Right kidney (tissue), 1 donor: ENCODE measurements at regions not wholly inside any gene's neighbourhood (a gene's known extent, or its start where the extent isn't known, plus 50 kb on each side); places are given as distances from the start of the nearest gene placed in this dataset.
A peak's percentile ranks its signal among the peaks of the same experiment; 100 is the strongest.
"Not testable (repeated sequence)": the region's sequence is repeated elsewhere in the genome, so short reads cannot be mapped to it uniquely, and the experiment has no call there.

Experiments
- DNase-seq: peaks from one replicate; pipeline ENCODE4 v3.0.0-alpha.2; 2016

DNA sequence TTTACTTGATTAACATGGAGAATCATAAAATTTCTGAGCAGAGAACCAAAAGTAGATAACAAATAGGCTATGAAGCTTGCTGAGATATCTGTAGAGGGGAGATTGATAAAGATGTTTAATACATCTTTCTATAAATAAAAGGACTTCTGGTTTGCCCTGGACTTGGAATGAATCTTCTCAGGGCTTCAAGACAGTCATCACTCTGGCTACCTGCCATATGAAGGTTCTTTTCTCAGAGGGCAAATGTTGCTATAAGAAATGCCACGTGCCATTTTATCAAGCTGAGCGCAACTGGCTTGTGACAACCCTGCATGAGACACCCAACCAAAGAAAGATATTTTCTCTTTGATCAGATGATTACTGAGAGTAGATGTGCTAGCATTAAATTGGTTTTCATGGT, 192.5 kb downstream of the WNT5A start:
- no peak for DNase-seq

DNA sequence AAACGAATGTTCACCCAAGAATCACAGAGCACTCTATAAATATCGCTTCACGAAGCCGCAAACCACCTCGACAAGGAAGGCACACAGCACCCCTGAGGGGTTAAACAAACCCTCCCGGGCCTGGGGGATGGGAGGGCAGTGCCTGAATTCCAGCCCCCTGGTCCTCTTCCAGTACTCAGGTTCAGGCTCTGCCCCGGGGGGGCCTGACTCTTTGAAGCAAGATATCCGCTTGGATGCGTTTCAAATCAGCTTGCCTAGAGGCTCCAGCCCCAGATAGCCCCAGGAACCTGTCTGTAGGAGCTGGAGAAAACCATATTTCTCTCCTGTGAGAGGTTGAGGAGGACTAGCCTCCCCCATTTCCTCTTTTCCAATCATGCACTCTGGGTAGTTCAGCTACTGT, 194.7 kb downstream of the WNT5A start:
- DNase-seq = peak; percentile 39

DNA sequence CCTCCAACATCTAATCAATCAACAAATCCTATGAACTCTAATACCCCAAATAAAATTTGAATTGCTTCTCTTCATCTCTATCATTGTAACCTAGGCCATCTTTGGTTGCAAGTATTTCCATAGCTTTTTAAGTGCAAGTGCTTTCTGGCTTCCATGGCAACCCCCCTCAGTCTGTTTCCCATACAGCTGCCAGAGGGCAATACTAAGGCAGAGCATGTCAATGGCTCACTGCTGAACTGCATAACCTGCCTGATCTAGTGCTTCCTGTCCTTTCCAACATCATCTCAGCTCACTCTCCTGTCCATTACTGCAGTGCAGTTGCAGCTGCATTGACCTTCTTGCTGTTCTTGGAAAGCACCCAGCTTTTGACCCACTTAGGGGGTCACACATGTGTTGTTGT, 198.4 kb downstream of the WNT5A start:
- DNase-seq = no peak

DNA sequence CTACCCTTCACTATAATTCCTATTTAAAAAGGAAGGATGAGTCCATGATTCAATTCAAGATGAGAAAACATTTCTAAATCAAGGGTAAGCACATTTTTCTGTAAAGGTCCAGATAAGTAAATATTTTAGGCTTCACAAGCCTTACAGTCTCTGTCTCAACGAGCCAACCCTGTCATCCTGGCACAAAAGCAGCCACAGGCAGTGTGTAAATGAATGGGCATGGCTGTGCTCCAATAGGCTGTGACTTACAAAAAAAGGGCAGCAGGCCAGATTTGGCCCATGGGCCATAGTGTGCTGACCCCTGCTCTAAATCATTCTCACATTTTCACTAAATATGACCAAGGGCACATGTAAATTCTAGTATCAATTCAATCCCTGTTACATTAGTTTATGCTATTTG, 200.4 kb downstream of the WNT5A start:
- no peak for DNase-seq

DNA sequence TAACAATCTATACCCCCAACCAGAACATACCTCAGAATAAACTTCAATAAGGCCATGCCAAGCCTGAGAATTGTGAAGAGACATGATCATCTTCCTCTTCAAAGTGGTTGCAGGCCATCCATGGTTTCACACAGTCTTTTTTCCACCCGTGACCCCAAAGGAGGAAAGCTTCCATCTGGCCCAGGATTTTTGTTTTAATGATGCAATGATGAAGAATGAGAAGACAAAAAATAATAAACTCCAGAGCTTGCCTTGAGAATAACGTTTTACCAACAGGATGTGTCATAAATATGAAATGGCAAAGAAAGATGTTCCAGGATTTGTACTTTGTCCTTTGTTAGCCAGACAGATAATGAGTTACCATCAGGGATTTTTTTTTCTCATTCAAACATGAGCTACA, 201.9 kb downstream of the WNT5A start:
- DNase-seq = no peak

DNA sequence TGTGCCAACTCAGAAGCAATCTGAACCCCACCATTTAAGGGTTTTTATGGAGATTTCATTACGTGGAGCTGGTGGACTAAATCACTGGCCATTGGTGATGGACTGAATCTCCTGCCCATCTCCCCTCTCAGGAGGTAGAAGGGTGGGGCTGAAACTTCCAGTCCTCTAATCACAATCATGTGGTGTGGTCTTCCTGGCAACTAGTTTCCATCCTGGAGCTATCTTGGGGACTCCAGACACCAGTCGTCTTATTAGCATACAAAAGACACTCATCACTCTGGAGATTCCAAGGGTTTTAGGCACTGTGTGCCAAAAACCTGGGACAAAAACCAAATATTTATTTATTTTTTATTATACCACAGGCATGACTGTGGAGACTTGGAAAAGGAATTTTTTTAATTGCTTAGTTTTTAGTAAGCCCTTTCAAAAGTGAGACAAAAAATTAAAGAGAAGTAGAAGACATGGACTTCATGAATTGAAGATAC, 203.6 kb downstream of the WNT5A start:
- no peak for DNase-seq

DNA sequence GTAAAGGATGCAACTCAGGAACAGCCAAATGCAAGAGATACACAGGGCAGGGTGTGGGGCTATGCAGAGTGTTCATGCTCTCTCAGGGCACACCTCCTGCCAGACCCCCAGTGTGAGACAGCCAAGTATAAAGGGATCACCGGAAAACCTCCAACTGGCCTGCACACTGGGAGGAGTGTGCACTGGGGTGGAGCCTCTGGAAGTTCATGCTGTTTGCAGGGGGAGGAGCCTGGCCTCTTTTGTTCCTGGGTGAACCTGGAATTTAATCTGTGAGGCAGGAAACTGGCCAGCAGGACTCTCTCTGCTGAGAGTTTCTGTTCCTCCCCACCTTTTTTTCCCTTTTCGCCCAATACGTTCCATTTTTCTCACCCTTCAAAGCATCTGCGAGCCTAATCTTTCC, 204.1 kb downstream of the WNT5A start:
- no peak for DNase-seq

DNA sequence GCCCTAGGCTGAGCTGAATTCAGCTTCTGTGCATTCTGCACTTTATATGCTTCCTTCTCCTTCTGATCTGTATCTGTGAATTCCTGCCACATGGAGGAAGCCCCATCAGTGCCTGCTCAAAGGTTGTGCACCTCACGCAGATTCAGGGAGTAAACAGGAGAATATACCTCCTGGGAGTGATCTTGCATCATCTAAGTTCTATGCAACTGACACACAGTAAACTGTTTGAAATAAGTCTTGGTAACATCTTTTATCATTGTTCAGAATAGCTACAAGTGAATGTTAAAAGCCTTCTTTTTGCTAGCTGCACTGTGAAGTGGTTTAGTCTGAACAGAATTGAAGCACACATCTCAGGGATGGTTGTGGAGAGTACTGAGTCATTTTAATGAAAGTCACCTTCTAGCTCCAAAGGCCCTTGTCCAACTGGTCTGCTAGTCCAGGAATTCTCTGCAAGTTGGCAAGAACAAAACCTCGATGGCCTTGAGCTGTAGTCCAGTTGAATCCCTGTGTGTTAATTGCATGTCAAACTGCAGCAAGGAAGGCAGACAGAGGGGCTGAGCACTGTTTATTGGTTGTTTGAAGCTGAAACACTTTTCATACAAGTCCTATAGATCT, 215.0 kb downstream of the WNT5A start:
- DNase-seq = no peak

DNA sequence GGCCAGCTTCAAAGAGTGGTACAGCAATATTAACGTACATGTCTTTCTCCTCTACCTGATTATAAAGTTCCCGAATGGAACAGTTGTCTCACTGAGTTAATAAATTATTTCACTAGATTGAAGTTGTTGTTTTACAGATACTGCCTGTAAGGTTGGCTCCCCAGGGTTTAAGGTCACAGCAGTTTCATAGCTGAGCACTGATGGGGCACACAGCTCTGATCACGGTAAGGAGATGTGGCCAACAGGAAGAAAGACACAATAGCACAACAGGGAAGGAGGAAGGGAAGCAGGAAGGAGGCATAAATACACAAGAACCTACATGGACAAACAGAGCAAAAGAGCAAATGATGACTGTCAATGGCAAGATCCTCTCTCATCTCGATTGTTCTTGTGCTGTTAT, 215.6 kb downstream of the WNT5A start:
- no peak for DNase-seq

DNA sequence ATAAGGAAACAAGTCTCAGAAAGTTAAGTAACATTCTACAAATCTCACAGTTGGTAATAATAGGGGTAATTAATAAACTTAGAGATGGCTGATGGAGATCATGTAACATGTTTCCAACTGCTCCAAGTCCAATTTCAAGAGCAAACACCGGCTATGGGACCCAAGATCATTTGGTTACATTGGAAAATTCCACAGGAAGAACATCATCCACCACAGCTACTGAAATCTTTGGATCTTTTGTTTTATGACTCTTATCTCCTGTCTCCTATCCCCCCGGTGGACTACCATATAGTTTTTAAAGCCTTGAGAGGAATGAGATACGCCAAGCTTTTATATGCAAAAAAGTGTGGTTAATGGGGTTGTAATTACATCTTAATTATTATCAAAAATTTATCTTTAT, 216.1 kb downstream of the WNT5A start:
- DNase-seq = no peak

DNA sequence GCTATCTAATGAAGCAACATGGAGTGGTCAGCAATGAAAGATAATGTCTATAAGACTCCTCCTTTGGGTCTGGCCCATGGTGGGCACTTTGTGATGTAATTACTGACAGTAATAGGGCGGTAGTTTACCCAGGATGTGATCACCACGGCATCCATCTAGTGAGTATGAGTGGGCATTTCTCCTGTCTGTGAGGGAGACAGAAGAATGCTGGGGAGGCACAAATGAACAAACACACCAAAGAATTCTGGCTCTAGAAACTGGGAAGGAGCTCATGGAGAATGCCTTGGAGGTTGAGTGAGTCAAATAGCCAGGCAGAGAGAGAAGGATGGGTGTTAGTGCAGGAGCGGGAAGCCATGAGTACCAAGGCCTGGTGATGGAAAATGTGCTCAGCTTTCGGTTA, 217.5 kb downstream of the WNT5A start:
- DNase-seq = no peak

DNA sequence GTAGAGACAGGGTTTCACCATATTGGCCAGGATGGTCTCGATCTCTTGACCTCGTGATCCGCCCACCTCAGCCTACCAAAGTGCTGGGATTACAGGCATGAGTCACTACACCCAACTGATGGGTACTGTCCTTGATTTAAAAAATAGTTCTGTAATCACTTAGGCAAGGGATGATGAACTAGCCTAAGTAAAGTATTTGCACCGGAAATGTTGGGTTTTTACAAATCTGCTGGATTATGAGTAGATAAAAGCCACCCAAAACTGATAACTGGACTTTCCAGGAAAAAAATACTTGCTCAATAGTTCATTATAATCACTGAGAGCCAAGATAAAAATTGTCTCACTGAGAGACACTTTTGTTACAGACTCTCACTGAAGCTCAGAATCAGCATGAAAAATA, 218.0 kb downstream of the WNT5A start:
- no peak for DNase-seq

DNA sequence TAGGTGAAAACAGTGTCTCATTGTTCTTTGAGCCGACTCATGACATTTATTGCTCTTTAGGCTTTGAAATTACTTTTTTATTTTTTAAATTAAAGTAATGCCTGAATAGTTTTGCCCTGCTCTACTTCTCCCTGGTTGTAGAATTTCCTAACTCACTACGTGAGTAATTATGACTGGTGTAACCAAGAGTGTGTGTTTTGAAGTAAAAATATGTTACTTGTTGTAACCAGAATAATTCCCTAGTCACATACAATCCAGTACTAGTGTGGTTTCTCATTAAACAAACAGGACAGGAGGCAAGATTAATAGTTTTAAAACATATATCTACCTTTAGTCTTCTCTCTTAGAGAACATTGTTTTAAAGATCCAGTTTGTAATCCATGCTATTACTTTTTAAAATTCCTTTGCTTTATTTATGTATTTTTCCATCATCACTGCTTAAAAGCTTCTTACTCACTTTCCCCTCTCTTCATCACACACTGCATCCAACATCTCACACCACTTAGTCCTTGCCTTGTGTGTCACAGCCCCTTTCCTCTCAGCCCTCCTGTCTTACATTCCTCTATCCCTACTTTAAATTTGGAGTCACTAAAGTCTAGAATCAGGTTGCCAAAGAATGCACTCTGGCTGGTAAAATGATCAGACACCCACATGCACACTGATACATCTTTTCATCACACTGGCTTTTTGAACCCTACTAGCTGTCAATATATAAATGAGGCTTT, 219.7 kb downstream of the WNT5A start:
- no peak for DNase-seq

DNA sequence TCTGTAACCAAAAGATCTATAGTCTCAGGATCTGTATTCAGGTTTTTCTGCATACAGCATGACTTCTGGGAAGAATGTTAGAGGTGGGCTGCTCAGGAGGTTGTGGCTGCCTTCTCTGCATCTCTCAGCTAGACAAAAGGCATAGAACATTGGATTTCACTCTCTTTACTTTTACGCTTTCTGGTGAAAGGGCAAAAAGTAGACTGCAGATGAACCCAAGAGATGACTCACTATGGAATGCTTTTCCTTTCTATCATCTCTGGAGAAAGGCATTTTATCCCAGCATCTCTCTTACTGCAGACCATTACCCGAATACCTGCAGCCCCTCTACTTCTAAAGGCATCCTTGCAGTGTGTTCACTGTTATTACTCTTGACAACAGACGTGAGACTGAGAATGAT, 222.2 kb downstream of the WNT5A start:
- DNase-seq = no peak

DNA sequence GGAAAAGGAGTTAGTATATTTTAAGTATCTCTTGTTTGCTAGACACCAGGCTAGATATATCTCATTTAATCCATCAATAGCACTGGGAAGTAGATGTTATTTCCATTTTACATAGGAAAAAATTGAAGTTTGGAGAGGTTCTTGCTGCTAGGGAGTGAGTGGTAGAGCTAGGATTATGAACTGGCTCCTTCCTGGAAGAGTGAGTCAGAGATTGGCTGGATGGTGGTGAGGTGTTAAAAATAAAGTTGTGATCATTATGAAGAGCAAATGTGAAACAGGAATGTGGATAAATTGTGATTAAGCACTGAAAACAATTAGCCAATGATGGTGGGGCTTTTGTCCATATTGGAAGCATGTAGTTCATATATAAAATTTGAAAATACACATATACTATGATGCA, 234.2 kb downstream of the WNT5A start:
- no peak for DNase-seq

DNA sequence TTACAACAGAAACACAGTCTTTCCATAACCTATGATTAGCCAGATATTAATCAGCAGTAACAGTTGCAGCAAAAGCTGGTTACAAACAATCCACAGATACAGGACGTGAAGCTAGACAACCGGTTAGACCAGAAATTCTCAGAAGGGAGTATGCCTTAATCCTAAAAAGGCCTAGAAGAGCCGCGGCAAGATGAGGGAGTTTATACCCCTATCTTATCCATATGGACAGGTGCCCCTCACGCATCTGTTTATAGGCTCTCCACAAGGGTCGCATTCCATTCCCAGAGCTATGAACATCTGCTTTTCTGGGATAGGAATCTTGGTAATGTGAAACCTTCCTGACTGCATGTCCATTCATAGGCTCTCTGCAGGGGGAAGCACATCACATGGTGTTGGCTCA, 237.9 kb downstream of the WNT5A start:
- DNase-seq = not testable (repeated sequence)

DNA sequence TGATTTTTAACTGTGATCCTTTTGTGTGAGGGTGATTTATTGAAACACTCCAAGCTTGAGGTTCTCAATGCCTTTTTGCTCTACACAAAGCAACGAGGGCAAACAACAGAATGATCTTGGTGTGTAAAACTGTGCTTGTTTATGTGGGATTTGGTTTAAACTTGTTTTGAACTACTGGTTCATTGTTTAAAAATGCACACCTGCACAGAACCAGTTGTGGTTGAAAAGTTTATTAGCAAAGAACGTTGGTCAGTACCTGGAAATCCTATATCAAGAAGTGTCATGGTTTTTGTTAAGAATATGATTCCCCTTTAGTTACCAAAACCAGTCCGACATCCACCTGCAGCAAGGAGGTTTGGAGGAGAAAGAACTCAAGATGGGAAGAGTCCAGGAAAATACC, 239.4 kb downstream of the WNT5A start:
- DNase-seq = no peak

DNA sequence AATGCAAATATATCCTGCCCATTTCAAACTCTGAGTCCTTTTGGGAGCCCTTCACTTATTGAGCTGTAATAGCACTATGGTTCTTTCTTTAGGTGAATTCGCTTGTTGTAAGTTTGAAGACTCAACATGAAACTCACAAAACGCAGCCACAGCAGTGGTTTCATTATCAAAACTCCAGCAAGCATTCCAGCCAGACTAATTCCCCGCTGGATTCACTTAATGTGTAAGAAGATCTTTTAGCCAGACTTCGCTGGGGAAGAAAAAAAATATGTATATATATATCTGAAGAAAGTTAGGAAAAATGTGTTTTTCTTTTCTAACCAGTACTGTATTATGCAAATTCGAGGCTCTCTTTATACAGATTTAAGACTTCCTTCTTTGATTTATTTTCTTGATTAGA, 241.1 kb downstream of the WNT5A start:
- no peak for DNase-seq

DNA sequence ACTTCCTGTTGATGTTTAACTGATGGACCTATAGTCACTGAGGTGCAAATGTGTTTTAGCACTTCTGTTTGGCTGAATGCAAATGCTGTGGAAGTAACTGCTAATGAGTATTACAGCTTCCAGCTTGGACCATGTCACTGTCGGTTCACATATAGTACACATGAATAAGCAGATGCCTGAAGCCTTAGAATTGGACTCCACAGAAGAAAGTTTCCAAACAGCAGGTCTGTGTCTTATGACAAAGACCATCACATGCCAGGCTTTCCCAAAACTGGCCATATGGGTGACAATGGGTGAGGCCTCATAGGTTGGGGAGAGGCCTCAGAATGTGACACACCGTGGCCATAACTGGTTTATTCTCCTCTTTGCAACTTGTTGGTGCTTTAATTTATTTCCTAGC, 241.8 kb downstream of the WNT5A start:
- DNase-seq = no peak

DNA sequence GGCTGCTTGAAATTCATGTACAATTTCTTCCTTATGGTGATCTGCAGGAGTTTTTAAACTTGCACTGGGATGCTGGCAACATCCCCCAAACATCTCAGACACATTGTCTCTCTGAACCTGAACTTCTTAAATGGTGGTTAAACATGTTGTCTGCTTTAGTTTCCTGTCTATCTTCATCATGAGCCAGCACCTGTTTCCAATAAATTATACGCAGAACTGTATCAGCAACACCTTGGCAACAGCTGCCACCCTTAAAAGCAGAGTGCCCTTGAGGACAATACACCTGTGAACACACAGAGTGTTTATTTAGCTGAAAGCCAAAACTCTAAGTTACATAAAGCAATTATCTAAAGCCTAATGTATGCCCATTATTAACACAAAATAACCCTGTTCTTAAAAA, 242.9 kb downstream of the WNT5A start:
- DNase-seq = no peak

DNA sequence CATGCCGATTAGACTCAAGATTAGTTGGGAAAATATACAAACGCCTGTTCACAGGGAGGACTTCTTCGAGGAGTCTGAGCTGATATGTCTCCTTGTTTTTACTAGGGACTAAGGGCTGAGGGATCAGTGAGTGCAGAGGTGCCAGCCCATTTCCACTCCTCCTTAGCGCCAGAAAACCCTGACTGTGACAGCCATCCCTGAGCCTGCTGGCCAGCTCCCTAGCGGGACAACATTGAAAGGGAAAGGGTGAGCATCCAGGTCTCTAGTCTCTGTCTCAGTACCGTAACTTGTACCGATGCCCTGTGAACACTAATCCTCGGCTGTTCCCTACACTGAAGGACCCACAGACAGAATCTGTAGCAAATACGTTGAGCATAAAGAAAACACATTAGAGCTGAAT, 243.4 kb downstream of the WNT5A start:
- no peak for DNase-seq

DNA sequence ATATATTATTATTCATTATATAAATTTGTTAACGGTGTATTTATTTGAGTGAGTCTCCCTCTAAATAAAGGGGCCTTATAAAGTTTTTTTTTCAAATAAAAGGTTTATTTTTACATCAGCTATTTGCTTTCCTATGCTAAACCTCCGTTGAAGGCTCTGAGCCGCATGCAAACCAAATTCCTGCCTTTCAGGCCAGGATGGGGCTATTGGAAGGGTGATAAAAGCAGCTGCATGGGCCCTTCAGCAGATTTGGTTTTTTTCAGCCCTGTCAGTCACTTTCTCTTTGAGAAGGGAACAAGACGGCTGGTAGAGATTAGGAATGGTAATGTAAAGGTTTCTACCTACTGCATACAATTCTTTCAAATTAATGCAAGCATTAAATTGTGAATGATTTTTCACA, 244.2 kb downstream of the WNT5A start:
- no peak for DNase-seq

DNA sequence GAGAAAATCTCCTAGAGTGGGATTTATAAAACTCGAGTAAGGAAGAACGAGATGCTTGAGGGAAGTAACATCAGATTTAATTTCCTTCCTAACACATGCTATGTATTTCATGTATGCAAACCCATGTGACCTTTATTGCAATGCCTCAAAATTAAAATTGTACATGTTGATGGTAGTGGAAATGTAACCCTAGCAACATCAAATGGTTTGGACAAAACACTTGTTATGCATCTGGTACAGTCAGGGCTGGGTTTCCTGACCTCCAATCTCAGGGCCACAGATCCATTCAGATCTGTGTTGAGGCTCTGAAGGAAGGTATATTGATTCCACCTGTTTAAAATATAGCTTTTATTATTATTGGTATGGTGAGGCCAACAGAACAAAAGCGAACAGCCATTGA, 246.0 kb downstream of the WNT5A start:
- DNase-seq = no peak

DNA sequence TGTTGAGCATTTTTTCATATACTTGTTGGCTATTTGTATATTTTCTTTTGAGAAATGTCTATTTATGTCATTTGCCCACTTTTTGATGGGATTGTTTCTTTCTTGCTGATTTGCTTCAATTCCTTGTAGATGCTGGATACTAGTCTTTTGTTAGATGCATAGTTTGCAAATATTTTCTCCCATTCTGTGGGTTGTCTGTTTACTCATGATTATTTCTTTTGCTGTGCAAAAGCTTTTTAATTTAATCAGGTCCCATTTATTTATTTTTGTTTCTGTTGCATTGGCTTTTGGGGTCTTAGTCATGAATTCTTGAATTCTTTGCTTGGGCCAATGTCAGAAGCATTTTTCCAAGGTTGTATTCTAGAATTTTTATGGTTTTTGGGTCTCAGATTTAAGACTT, 251.7 kb downstream of the WNT5A start:
- no peak for DNase-seq

DNA sequence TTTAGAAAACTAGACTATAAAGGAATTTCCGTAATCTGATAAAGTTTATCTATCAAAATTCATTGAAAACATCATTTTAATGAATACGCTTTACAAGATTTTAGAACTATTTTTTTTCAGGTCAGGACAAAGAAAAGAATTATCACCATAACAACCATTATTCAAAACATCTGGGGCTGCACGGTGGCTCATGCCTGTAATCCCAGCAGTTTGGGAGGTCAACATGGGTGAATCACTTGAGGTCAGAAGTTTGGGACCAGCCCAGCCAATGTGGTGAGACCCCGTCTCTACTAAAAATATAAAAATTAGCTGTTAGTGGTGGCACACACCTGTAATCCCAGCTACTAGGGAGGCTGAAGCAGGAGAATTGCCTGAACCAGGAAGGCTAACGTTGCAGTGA, 260.4 kb downstream of the WNT5A start:
- no peak for DNase-seq
